GM21786 (cell line): ENCODE measurements at regions not wholly inside any gene's neighbourhood (a gene's known extent, or its start where the extent isn't known, plus 50 kb on each side); places are given as distances from the start of the nearest gene placed in this dataset.

Experiments
- ATAC-seq: cut with Tn5 transposase; IDR thresholded peaks from one replicate; pipeline ENCODE4 v1.9.1; 2021; ENCODE audit not compliant: unreplicated experiment

GRCh38 chr2:151157000-151157735, 104.5 kb downstream of the RBM43 start:
- no peak for ATAC-seq

DNA sequence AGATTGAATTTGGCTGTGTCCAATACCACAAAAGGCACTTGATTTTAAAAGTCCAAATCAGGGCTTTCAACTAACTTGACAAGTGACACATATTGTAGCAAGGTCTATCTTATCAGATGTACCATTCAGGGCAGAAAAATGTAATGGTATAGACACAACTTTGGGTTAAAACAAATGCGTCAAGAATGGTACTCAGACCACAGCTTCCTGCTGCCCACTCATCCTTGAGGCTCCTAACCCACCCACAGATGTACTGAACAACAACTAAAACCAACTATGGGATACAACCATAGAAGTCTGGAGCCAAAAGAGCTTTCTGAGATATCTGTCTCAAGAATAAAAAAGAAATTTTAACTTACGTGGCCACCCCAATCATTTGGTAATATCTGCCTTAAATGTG, 105.2 kb downstream of the RBM43 start:
- ATAC-seq, result no peak

DNA sequence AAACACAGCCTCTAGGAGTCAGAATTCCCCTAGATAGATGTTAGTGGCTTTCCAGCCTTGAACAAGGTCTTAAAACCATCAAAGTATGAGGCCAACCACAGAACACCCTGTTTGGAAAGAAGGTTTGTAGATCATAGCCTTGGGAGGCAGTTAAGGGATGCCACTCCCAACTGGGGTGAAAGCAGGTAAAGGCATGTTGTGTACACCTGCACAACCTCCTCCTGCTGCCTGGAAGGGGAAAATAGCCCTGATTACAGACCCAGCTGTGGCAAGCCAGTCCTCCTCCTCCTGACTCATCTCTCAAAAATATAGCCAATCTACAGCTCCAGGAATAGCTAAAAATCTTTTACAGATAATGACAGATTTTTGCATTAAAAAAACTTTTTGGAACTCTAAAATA, 108.1 kb downstream of the RBM43 start:
- ATAC-seq, result no peak

DNA sequence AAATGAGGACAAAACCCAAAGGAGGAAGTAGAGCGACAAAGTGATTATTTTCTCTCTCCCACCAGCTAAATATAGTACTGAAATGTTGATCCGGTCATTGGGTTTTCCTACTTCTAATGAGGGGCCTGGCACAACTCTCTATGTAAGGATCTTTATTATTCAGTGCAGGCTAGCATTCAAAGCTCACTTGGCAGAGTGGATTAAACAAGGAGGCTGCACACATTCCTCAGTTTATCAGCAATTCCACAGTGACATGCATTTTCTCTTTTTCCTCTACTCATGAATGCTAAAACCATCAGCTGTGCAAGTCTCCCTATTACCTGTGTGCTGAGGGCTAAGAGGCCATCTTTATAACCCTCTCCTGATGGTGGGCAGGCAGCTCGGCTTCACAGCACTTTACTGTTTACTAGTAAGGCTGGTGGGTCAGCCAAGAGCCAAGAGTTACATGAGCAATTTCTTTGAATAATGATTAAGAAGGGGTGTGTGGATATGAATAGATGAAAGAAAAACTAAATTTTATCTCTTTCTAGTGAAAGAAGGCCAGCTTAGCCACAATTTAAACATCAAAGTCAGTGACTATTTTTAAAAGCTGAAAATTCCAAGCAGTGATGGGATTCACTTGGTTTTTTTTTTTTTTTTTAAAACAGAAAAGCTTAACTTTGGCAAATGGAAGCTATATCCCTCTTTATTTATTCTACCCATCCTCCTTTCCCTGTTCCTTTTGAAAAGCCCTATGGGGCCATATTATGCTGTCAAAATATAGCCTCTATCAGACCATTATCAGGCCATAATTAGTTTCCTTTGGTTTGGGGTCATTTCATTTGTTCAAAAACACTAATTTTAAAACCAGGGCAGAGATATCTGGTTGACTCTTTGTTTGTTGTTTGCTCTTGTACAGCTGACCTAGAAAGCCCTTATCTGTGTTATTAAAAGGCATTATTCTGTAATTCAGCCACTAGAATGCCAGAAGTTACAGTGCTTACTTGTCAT, 111.0 kb downstream of the RBM43 start:
- no peak for ATAC-seq

DNA sequence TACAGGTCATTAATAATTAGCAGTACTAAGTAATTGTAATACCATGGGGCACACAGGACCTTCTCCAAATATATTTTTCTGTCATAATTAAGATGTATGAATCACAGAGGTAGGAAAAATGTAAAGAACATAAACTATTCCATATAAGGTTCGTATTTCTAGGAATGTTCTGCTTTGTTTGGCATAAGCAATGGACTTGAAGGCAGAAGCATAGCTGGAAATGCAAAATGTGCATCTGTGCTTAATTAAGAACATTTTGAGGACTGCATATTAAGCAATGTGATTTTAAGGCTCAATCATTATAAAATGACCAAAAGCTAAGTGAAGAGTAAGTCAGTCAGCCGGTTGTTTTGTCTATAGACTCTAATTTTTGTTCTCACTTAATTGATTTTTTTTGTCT, 123.2 kb downstream of the RBM43 start:
- ATAC-seq, result no peak

DNA sequence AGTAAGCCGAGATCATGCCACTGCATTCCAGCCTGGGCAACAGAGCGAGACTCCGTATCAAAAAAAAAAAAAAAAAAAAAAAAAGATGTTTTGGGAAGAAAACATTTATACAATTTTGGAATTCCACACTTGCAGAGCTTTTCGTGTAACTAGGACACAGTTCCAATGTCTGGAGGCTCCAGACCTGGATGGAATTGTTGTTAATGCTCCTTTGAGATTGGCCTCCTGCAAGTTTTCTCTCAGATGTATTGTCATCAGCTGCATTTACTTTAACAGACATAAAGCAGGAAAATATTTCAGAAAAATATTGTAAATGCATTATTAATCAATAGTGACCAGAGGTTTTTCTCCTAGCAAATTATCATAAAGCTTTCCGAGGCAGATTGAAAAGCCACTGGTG, 124.1 kb downstream of the RBM43 start:
- no peak for ATAC-seq

DNA sequence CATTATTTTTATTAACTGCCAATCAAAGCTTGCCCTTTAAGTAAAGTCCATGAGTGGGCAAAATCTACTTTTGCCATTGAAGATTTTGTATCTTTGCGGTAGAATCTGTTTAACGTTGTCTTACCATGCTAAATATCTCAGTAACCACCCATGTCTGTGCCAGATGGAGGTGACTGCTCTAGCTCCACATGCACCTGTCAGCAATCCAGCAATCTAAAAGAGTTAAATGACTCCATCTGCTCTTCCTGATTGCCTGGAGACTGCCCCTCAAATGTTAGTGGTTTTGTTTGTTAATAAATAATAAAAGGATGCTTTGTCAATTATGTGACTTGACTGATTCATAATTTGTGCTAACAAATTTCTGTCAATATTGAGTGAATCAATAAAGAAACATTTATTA, 141.7 kb downstream of the RBM43 start:
- ATAC-seq, result no peak

DNA sequence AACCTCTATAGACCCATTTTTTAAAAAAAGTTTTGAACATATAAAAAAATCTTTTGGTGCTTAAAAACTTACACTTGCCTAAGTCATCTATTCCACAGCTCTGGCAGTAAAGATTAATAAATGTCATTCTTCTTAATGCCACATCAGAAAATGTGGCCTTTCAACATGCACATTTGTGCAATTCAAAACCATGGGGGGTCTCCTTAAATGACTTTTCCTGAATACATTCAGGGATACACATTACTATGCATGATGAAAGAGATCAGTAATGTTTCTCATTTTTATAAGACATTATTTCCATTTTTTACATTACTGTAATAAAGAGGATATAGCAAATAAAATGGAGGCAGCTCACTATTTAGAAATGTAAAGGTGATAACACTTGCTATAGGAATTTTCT, 142.3 kb downstream of the RBM43 start:
- ATAC-seq, result no peak

- no peak for ATAC-seq
These were observed 143.4 kb downstream of the RBM43 start for GRCh38 chr2:151118269-151118668.

- no peak for ATAC-seq
These were observed 146.8 kb downstream of the RBM43 start for GRCh38 chr2:151114874-151115273.

DNA sequence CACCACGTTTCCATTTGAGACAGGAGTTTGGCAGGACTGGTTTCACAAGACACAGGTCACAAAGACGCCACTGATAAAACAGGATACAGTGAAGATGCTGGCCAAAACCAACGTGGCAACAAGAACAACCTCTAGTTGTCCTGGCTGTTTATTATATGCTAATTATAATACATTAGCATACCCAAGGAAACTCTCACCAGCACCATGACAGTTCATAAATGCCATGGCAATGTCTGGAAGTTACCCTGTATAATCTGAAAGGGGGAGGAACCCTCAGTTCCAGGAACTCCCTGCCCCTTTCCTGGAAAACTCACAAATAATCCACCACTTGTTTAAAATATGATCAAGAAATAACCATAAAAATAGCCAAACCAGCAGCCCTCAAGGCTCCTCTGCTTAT, 148.3 kb downstream of the RBM43 start:
- no peak for ATAC-seq

DNA sequence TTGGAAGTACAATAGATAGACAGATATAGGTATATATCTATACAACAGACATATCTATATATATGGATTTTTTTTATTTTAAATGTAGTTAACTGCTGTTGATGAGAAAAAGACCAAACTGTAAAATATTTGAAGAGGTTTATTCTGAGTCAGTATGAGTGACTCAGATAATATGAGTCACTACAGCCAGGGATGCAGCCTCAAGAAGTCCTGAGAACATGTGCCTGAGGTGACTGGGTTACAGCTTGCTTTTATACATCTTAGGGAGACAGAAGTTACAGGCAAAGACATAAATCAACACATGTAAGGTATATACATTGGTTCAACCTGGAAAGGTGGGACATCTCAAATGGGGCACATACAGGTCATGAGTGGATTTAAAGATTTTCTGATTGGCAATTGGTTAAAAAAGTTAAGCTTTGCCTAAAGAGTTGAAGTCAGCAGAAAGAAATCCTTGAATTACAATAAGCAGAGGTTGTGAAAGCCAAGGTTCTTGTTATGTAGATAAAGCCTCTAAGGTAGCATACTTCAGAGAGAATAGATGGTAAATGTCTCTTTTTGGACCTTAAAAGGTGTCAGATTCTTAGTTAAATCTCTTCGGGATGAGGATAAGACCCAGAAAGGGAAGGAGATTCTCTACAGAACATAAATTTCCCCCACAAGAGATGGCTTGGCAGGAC, 149.9 kb downstream of the RBM43 start:
- ATAC-seq, result no peak

- ATAC-seq, result no peak
These were observed 154.7 kb downstream of the RBM43 start for GRCh38 chr2:151106805-151107506.

DNA sequence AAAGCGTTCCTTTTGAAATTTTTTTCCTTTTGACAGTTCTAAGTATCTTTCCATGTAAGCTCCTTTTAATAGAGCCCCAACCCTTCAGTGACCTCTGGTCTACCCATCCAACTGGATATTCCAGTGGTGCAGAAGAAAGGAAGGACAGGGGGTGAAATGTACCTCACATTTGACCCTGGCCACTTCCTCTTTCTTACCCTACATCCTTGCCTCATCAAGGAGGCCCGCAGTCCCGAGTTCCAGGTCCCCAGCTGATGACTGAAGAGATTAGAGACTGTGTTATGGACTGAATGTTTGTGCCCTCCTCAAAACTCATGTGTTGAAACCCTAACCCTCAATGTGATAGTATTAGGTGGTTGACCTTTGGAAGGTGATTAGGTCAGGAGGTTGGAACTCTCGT, 158.1 kb downstream of the RBM43 start:
- ATAC-seq, result no peak

- ATAC-seq, result no peak
These were observed 159.4 kb downstream of the RBM43 start for GRCh38 chr2:151102226-151102625.

- no peak for ATAC-seq
These were observed 162.8 kb downstream of the RBM43 start for GRCh38 chr2:151098841-151099240.

DNA sequence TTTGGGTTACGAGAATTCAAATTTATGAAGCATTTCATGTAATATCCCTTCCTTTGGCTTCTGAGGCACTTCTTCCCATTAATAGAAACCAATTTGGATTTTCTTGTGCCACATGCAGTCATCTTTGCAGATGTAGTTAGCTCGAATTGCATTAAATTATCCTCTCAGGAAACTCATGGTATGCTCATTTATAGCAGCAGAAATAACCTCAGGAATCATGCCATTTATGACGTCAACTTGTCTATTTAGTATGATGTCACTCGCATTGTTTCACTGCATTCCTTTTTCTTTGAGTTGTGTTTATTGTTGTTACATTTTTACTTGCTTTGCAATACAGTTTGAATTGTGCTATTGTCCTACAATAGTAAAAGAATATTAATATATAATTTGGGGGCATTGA, 163.8 kb downstream of the RBM43 start:
- ATAC-seq, result no peak

DNA sequence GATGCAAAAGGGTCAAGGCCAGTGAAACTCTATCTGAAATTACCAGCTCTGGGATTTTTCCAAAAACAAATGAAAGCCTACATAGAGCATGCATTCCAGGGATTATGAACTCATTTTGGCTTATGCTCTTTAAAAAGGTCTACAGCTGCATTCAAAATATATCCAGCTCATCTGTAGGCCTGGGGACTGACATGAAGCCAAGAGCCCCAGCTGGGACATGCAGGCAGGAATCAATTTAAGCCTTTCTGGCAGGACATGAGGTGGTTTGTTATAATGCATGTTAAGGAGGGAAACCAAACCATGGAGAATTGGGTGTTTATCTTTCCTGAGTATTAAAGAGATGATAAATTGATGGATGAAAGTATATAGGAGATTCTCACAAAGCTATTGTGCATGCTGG, 164.5 kb downstream of the RBM43 start:
- ATAC-seq, result no peak

GRCh38 chr2:151096235-151096634, 165.4 kb downstream of the RBM43 start:
- no peak for ATAC-seq

DNA sequence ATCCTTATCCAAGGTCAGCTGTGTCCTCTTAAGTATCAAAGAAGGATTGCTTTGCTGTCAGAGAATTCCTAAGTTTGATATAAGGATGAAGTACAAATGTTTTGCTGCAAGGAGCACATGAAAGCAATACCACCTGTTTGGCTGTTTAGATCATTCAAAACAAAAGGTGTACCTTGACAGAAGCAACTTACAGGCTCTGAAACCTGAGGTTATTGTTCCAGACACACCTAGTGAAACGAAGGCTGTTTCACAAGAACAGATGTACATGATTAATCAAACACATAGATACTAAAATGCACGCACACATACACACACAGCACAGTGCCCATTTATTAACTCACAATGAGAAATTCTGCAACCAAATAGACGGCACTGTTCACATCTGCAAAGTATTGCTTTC, 166.2 kb downstream of the RBM43 start:
- no peak for ATAC-seq

DNA sequence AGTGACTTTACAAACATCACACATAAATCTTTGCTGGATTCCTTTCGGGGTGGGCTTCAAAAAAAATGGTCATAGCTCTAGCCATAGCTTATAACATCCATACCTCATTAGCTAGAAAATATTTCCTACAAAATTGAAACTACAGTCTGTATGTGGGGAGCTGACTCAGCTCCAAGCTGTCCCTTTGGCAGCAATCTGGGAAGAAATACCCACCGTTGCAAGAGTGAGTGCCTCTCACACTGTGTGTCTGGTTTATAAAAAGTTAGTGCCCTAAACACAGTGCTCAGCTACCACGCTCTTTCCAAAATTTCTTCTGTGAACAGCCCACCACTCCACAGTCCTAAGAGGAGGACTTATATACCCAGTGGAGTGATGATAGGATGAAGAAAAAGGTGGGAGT, 170.1 kb downstream of the RBM43 start:
- ATAC-seq, result no peak
